ENCODE measurements at regions not wholly inside any gene's neighbourhood (a gene's known extent, or its start where the extent isn't known, plus 50 kb on each side); places are given as distances from the start of the nearest gene placed in this dataset.

GRCh38 chr14:62632771-62633170 lies 412.5 kb downstream of the KCNH5 start:
- intact Hi-C loops (cut with DNase I) = no loop called here
- DNase-seq (ENCODE audit: missing footprints) = no peak
- no peak for ATAC-seq

DNA sequence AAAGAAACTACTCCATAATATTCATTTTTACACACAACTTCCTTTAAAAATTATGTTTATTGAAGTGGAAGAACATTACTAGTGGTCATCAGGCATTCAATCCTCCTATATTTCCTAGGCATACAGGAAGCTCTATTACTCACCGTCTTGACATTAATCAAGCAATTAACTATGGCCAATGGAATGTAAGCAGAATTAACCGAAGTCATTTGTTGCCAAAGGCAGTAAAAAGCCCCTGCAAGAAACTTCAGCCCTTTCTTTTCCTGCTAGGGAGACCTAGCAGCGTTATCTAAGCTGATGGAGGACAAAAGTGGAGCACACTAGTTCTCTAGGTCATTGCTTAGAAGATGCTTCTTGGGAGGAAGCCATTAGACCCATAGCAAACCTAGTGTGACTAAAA lies 399.6 kb downstream of the KCNH5 start:
- intact Hi-C loops (cut with DNase I) = no loop called here
- DNase-seq (ENCODE audit: missing footprints) (no peak), ATAC-seq (no peak)

Measured in Right ventricle myocardium inferior (tissue), 1 donor.